ENCODE measurements at regions not wholly inside any gene's neighbourhood (a gene's known extent, or its start where the extent isn't known, plus 50 kb on each side); places are given as distances from the start of the nearest gene placed in this dataset.

DNA sequence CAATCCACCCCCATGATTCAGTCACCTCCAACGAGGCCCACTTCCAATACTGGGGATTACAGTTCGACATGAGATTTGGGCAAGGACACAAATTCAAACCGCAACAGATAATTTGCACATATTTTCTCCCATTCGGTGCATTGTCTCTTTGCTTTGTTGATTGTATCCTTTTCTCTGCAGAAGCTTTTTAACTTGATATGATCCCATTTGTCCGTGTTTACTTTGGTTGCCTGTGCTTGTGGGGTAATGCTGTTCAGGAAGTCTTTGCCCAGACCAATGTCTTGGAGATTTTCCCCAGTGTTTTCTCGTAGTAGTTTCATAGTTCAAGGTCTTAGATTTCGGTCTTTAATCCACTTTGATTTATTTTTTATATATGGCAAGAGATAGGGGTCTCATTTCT is 330.8 kb upstream of the SPRY2 start (continued):
- TF ChIP-seq, protein P1, sequence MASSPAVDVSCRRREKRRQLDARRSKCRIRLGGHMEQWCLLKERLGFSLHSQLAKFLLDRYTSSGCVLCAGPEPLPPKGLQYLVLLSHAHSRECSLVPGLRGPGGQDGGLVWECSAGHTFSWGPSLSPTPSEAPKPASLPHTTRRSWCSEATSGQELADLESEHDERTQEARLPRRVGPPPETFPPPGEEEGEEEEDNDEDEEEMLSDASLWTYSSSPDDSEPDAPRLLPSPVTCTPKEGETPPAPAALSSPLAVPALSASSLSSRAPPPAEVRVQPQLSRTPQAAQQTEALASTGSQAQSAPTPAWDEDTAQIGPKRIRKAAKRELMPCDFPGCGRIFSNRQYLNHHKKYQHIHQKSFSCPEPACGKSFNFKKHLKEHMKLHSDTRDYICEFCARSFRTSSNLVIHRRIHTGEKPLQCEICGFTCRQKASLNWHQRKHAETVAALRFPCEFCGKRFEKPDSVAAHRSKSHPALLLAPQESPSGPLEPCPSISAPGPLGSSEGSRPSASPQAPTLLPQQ (tag by site-specific recombination; IDR thresholded peaks at IDR 0.05), result no peak
- no peak for TF ChIP-seq ZNF350 (tag by site-specific recombination; IDR thresholded peaks at IDR 0.05)
- TF ChIP-seq ZBTB48 (tag by site-specific recombination; IDR thresholded peaks at IDR 0.05), result no peak
- TF ChIP-seq ZNF239 (tag by site-specific recombination; IDR thresholded peaks at IDR 0.05), result no peak
- TF ChIP-seq PRDM6 (tag by site-specific recombination; IDR thresholded peaks at IDR 0.05), result no peak
- TF ChIP-seq GLIS2 (tag by site-specific recombination; IDR thresholded peaks at IDR 0.05), result no peak
- TF ChIP-seq ZNF324 (tag by site-specific recombination; IDR thresholded peaks at IDR 0.05), result no peak

- TF ChIP-seq ZNF223 (tag by site-specific recombination; IDR thresholded peaks at IDR 0.05) (no peak), ZNF707 (tag by site-specific recombination; IDR thresholded peaks at IDR 0.05) (no peak)
- CTCF ChIA-PET, result no interaction called here
- Histone ChIP-seq H3K4me3 (ENCODE audit: low read depth, low read length) (no peak overlapping the region), H3K9me3 (ENCODE audit: control insufficient read depth, insufficient read depth, low read depth, low read length) (no peaks in the 10 kb centered on the region), H3K36me3 (ENCODE audit: control insufficient read depth in 2 of 2, insufficient read depth in 1 of 2, low read length in 2 of 2) (no peaks in the 10 kb centered on the region), H3K4me1 (ENCODE audit: control insufficient read depth, insufficient read depth, low read length) (no peaks in the 10 kb centered on the region), H3K27ac (ENCODE audit: extremely low read depth, low read depth, low read length) (no peak overlapping the region)
- POLR2A ChIA-PET, result no interaction called here
These were observed 328.2 kb upstream of the SPRY2 start for GRCh38 chr13:80669112-80669511.

GRCh38 chr13:80668452-80668851 is 327.5 kb upstream of the SPRY2 start:
- H3K4me3 ChIP-seq (ENCODE audit: low read depth, low read length), result no peak overlapping the region
- no peaks in the 10 kb centered on the region for H3K9me3 ChIP-seq (ENCODE audit: control insufficient read depth, insufficient read depth, low read depth, low read length)
- H3K36me3 ChIP-seq (ENCODE audit: control insufficient read depth in 2 of 2, insufficient read depth in 1 of 2, low read length in 2 of 2), result no peaks in the 10 kb centered on the region
- H3K27ac ChIP-seq (ENCODE audit: extremely low read depth, low read depth, low read length), result no peak overlapping the region
- CTCF ChIA-PET, result no interaction called here
- no peaks in the 10 kb centered on the region for H3K4me1 ChIP-seq (ENCODE audit: control insufficient read depth, insufficient read depth, low read length)
- POLR2A ChIA-PET, result no interaction called here
- TF ChIP-seq SCRT1 (tag by site-specific recombination; IDR thresholded peaks at IDR 0.05; ENCODE audit: borderline replicate concordance) (no peak), ZNF660 (tag by site-specific recombination; IDR thresholded peaks at IDR 0.05) (no peak), ZNF510 (tag by site-specific recombination; IDR thresholded peaks at IDR 0.05; ENCODE audit: insufficient replicate concordance) (no peak), ZSCAN16 (tag by site-specific recombination; IDR thresholded peaks at IDR 0.05) (no peak), ZIC2 (tag by site-specific recombination; IDR thresholded peaks at IDR 0.05) (no peak), MEIS1 (CRISPR knock-in tag; IDR thresholded peaks at IDR 0.05; ENCODE audit: borderline replicate concordance) (no peak), ZNF416 (tag by site-specific recombination; IDR thresholded peaks at IDR 0.05) (no peak), ZNF37A (tag by site-specific recombination; IDR thresholded peaks at IDR 0.05) (no peak), ZNF785 (tag by site-specific recombination; IDR thresholded peaks at IDR 0.05) (no peak), ZFHX2 (tag by site-specific recombination; conservative IDR thresholded peaks at IDR 0.05) (no peak)
- TF ChIP-seq, protein P2, sequence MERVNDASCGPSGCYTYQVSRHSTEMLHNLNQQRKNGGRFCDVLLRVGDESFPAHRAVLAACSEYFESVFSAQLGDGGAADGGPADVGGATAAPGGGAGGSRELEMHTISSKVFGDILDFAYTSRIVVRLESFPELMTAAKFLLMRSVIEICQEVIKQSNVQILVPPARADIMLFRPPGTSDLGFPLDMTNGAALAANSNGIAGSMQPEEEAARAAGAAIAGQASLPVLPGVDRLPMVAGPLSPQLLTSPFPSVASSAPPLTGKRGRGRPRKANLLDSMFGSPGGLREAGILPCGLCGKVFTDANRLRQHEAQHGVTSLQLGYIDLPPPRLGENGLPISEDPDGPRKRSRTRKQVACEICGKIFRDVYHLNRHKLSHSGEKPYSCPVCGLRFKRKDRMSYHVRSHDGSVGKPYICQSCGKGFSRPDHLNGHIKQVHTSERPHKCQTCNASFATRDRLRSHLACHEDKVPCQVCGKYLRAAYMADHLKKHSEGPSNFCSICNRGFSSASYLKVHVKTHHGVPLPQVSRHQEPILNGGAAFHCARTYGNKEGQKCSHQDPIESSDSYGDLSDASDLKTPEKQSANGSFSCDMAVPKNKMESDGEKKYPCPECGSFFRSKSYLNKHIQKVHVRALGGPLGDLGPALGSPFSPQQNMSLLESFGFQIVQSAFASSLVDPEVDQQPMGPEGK (tag by site-specific recombination; IDR thresholded peaks at IDR 0.05), result no peak
- TF ChIP-seq, protein P3, sequence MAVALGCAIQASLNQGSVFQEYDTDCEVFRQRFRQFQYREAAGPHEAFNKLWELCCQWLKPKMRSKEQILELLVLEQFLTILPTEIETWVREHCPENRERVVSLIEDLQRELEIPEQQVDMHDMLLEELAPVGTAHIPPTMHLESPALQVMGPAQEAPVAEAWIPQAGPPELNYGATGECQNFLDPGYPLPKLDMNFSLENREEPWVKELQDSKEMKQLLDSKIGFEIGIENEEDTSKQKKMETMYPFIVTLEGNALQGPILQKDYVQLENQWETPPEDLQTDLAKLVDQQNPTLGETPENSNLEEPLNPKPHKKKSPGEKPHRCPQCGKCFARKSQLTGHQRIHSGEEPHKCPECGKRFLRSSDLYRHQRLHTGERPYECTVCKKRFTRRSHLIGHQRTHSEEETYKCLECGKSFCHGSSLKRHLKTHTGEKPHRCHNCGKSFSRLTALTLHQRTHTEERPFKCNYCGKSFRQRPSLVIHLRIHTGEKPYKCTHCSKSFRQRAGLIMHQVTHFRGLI (tag by site-specific recombination; IDR thresholded peaks at IDR 0.05), result no peak
